ENCODE measurements at regions not wholly inside any gene's neighbourhood (a gene's known extent, or its start where the extent isn't known, plus 50 kb on each side); places are given as distances from the start of the nearest gene placed in this dataset.

DNA sequence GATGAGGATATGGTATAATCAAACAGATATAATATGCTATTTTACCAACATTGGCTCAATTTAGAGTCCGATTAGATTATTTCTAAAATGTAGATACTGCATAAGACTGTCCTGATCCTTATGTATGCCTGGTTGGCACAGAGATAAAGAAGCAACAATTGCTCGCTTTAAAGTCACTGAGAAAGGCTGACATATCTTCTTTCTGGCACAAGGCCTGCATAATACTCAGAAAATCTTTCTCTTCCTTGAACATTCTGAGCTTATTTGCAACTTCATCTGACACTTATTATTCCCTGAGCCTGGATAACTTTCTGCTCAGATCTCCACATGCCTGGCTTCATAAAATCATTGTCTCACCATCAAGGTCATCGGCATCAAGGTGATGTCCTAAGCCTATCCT lies 219.3 kb upstream of the CDH9 start:
- no peaks in the 10 kb centered on the region for H3K36me3 ChIP-seq (ENCODE audit: control insufficient read depth, insufficient read depth, low read length)
- no peaks in the 10 kb centered on the region for H3K4me1 ChIP-seq (ENCODE audit: control insufficient read depth, insufficient read depth, low read length)
- no peaks in the 10 kb centered on the region for H3K9me3 ChIP-seq (ENCODE audit: control insufficient read depth, insufficient read depth, low read length)
- H3K27me3 ChIP-seq (ENCODE audit: control insufficient read depth, insufficient read depth, low read length), result no peaks in the 10 kb centered on the region
- no peak overlapping the region for H3K4me3 ChIP-seq (ENCODE audit: low read depth, low read length)
- H3K9ac ChIP-seq (ENCODE audit: low read depth, low read length), result no peak overlapping the region

DNA sequence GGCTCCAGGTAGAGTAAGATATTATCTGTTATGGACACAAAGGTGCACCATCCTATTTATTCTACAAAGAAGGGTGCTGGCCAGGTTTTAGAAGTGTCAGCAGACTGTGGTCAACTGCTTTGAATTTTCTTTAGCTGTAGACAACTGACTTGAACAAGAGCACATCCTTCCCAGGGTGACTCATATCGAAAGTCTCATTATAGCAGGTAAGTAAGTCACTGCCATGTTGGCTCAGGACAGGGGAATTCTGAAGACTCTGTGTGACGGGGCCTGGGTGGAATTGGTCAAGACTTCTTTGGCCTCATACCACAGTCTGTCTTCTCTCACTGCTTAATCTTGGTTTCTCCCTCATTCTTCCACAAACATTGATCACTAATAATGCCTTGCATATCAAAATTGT lies 214.5 kb upstream of the CDH9 start:
- H3K36me3 ChIP-seq (ENCODE audit: control insufficient read depth, insufficient read depth, low read length), result no peaks in the 10 kb centered on the region
- no peak overlapping the region for H3K9ac ChIP-seq (ENCODE audit: low read depth, low read length)
- peaks cover 4% of the 10 kb centered on the region for H3K4me1 ChIP-seq (ENCODE audit: control insufficient read depth, insufficient read depth, low read length)
- no peak overlapping the region for H3K4me3 ChIP-seq (ENCODE audit: low read depth, low read length)
- H3K9me3 ChIP-seq (ENCODE audit: control insufficient read depth, insufficient read depth, low read length), result no peaks in the 10 kb centered on the region
- no peaks in the 10 kb centered on the region for H3K27me3 ChIP-seq (ENCODE audit: control insufficient read depth, insufficient read depth, low read length)

DNA sequence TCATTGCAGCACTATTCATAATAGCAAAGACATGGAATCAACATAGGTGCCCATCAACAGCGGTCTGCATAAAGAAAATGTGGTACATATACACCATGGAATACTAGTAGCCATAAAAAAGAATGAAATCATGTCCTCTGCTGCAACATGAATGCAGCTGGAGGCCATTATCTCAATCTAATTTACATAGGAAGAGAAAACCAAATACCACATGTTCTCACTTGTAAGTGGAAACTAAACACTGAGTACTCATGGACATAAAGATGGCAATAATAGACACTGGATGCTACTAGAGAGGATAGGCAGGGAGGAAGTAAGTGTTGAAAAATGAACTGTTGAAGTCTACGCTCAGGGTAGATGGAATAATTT lies 203.9 kb upstream of the CDH9 start:
- no peak overlapping the region for H3K9ac ChIP-seq (ENCODE audit: low read depth, low read length)
- H3K36me3 ChIP-seq (ENCODE audit: control insufficient read depth, insufficient read depth, low read length), result no peaks in the 10 kb centered on the region
- H3K4me3 ChIP-seq (ENCODE audit: low read depth, low read length), result no peak overlapping the region
- no peaks in the 10 kb centered on the region for H3K27me3 ChIP-seq (ENCODE audit: control insufficient read depth, insufficient read depth, low read length)
- H3K9me3 ChIP-seq (ENCODE audit: control insufficient read depth, insufficient read depth, low read length), result no peaks in the 10 kb centered on the region
- no peaks in the 10 kb centered on the region for H3K4me1 ChIP-seq (ENCODE audit: control insufficient read depth, insufficient read depth, low read length)

DNA sequence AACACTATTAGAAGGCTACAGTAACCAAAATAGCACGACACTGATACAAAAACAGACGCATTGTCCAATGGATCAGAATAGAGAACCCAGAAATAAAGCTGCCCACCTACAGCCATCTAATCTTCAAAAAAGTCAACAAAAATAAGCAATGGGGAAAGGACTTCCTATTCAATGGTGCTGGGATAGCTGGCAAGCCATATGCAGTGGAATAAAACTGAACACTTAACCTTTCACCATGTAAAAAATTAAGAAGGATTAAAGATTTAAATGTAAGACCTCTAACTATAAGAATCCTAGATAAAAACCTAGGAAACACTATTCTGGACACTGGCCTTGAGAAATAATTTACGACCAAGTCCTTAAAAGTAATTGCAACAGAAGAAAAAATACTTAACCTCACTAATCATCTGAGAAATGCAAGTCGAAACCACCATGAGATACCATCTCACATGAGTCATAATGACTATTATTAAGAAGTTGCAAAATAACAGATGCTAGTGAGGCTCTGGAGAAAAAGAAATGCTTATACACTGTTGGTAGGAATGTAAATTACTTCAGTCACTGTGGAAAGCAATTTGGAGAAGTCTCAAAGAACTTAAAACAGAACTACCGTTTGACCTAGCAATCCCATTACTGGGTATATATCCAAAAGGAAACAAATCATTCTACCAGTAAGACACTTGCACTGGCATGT lies 203.3 kb upstream of the CDH9 start:
- Histone ChIP-seq H3K36me3 (ENCODE audit: control insufficient read depth, insufficient read depth, low read length) (no peaks in the 10 kb centered on the region), H3K4me1 (ENCODE audit: control insufficient read depth, insufficient read depth, low read length) (no peaks in the 10 kb centered on the region), H3K4me3 (ENCODE audit: low read depth, low read length) (no peak overlapping the region), H3K9ac (ENCODE audit: low read depth, low read length) (no peak overlapping the region), H3K9me3 (ENCODE audit: control insufficient read depth, insufficient read depth, low read length) (no peaks in the 10 kb centered on the region), H3K27me3 (ENCODE audit: control insufficient read depth, insufficient read depth, low read length) (no peaks in the 10 kb centered on the region)

DNA sequence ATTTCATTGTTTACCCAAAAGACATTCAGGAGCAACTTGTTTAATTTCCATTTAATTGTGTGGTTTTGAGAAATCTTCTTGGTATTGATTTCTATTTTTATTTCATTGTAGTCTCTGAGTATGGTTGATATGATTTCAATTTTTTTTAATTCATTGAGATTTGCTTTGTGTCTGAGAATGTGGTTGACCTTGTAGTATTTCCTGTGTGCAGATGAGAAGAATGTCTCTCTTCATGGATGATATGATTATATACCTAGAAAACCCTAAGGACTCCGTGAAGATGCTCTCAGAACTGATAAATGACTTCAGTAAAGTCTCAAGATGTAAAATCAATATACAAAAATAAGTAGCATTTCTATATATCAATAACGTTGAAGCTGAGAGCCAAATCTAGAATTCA lies 202.4 kb upstream of the CDH9 start:
- Histone ChIP-seq H3K27me3 (ENCODE audit: control insufficient read depth, insufficient read depth, low read length) (no peaks in the 10 kb centered on the region), H3K9ac (ENCODE audit: low read depth, low read length) (no peak overlapping the region), H3K4me1 (ENCODE audit: control insufficient read depth, insufficient read depth, low read length) (no peaks in the 10 kb centered on the region), H3K36me3 (ENCODE audit: control insufficient read depth, insufficient read depth, low read length) (no peaks in the 10 kb centered on the region), H3K4me3 (ENCODE audit: low read depth, low read length) (no peak overlapping the region), H3K9me3 (ENCODE audit: control insufficient read depth, insufficient read depth, low read length) (no peaks in the 10 kb centered on the region)

DNA sequence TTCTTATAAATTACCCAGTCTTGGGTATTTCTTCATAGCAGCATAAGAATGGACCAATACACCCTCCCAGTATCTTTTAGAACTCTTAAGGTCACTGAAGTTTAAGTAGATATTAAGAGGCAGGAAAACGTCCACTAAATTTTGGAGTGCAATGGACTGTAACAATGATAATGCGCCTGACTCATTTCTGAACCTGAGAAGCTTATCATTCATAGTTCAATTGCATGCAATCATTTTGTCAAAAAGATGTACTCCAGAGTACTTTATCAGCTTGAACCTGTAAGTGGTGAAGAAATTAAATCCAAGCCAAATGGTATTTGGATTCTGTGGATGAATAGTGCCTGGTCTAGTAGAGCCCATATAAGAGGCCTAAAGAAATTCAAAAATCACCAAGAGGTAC lies 196.5 kb upstream of the CDH9 start:
- no peaks in the 10 kb centered on the region for H3K9me3 ChIP-seq (ENCODE audit: control insufficient read depth, insufficient read depth, low read length)
- H3K36me3 ChIP-seq (ENCODE audit: control insufficient read depth, insufficient read depth, low read length), result no peaks in the 10 kb centered on the region
- no peak overlapping the region for H3K4me3 ChIP-seq (ENCODE audit: low read depth, low read length)
- no peak overlapping the region for H3K9ac ChIP-seq (ENCODE audit: low read depth, low read length)
- H3K27me3 ChIP-seq (ENCODE audit: control insufficient read depth, insufficient read depth, low read length), result no peaks in the 10 kb centered on the region
- H3K4me1 ChIP-seq (ENCODE audit: control insufficient read depth, insufficient read depth, low read length), result no peaks in the 10 kb centered on the region

DNA sequence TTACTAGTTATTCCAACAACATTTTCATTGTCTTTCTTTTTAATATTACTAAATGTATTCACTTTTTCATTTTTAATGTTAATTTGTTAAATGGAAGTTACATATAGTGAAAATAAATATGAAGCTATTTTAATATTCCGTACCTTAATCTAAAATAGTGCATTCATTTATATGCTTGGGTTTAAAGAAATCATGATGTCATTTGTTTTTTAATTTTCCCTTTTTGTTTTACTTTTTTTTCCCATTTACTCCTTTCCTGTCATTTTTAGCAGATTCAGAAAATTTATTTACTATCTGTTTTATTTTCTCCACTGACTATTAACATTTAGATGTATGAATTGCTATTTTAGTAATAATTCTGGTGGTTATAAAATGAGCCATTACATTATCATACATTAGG lies 183.0 kb upstream of the CDH9 start:
- no peaks in the 10 kb centered on the region for H3K36me3 ChIP-seq (ENCODE audit: control insufficient read depth, insufficient read depth, low read length)
- H3K9ac ChIP-seq (ENCODE audit: low read depth, low read length), result no peak overlapping the region
- H3K27me3 ChIP-seq (ENCODE audit: control insufficient read depth, insufficient read depth, low read length), result no peaks in the 10 kb centered on the region
- no peak overlapping the region for H3K4me3 ChIP-seq (ENCODE audit: low read depth, low read length)
- no peaks in the 10 kb centered on the region for H3K9me3 ChIP-seq (ENCODE audit: control insufficient read depth, insufficient read depth, low read length)
- H3K4me1 ChIP-seq (ENCODE audit: control insufficient read depth, insufficient read depth, low read length), result no peaks in the 10 kb centered on the region

DNA sequence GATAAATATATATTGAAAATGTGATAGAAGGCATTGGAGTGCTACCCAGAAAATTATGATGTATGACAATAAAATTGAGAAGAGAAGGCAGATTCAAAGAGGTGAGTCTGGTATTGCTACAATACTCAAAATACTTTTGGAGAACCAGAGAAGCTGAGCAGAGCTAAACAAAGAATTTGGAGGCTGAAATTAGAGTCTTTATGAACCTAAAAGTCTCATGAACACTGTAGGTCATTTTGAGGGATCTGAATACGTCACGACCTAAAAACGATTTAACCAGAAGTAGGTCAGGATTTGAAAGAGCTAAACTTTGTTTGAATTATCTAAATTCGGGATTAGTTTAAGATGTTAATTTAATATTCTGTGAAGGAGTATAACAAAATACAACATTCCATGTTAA lies 182.4 kb upstream of the CDH9 start:
- no peaks in the 10 kb centered on the region for H3K9me3 ChIP-seq (ENCODE audit: control insufficient read depth, insufficient read depth, low read length)
- H3K4me3 ChIP-seq (ENCODE audit: low read depth, low read length), result no peak overlapping the region
- no peak overlapping the region for H3K9ac ChIP-seq (ENCODE audit: low read depth, low read length)
- H3K36me3 ChIP-seq (ENCODE audit: control insufficient read depth, insufficient read depth, low read length), result no peaks in the 10 kb centered on the region
- no peaks in the 10 kb centered on the region for H3K27me3 ChIP-seq (ENCODE audit: control insufficient read depth, insufficient read depth, low read length)
- no peaks in the 10 kb centered on the region for H3K4me1 ChIP-seq (ENCODE audit: control insufficient read depth, insufficient read depth, low read length)

DNA sequence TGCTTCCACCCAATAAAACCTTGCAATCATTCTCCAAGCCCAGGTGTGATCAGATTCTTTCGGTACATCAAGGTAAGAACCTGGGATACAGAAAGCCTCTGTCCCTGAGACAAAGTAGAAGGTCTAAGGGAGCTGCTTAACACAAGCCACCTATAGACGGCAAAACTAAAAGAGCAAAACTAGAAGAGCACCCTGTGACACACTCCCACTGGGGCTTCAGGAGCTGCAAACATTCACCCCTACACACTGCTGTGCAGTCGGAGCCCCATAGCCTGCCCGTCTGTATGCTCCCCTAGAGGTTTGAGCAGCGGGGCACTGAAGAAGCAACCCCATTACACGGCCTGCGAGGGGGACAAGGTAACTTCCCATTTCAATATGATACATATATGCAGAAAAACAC lies 179.6 kb upstream of the CDH9 start:
- H3K27me3 ChIP-seq (ENCODE audit: control insufficient read depth, insufficient read depth, low read length), result no peaks in the 10 kb centered on the region
- H3K4me1 ChIP-seq (ENCODE audit: control insufficient read depth, insufficient read depth, low read length), result no peaks in the 10 kb centered on the region
- H3K36me3 ChIP-seq (ENCODE audit: control insufficient read depth, insufficient read depth, low read length), result no peaks in the 10 kb centered on the region
- no peak overlapping the region for H3K9ac ChIP-seq (ENCODE audit: low read depth, low read length)
- H3K9me3 ChIP-seq (ENCODE audit: control insufficient read depth, insufficient read depth, low read length), result no peaks in the 10 kb centered on the region
- H3K4me3 ChIP-seq (ENCODE audit: low read depth, low read length), result no peak overlapping the region

DNA sequence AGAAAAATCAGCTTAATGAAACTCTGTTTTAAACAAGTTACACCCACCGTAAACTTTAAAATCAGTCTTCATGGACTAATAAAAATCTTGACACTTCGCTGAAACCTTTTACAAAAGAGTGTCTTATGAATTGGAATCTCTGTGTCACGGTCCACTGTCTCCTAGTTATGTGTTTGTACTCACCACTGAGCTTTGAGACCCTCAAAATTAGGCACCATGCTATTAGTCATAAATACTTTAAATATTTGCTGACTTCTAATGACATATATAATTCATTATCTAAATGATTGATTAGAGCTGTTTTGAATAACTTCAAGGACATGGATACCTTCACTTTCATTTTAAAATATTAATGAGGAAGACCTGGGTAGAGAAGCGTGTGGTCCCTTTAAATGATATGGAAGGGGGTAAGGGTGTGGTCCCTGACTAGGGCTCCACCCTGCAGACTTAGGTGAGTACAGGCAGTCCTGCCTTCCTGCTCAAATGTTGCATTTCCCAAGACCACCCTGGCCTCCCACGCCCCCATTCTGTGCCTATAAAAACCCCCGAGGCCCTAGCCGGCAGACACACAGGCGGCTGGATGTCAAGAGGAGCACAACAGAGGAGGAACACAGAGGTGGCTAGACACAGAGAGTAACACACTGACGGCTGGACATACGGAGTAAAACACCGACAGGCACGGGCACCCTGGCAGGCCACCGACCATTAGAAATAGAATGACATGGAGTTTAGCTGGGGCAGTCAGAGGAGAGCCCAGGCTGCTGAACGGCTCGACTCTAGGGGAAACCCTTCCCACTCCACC lies 179.0 kb upstream of the CDH9 start:
- no peaks in the 10 kb centered on the region for H3K27me3 ChIP-seq (ENCODE audit: control insufficient read depth, insufficient read depth, low read length)
- H3K4me1 ChIP-seq (ENCODE audit: control insufficient read depth, insufficient read depth, low read length), result no peaks in the 10 kb centered on the region
- H3K4me3 ChIP-seq (ENCODE audit: low read depth, low read length), result no peak overlapping the region
- H3K9ac ChIP-seq (ENCODE audit: low read depth, low read length), result no peak overlapping the region
- no peaks in the 10 kb centered on the region for H3K36me3 ChIP-seq (ENCODE audit: control insufficient read depth, insufficient read depth, low read length)
- H3K9me3 ChIP-seq (ENCODE audit: control insufficient read depth, insufficient read depth, low read length), result no peaks in the 10 kb centered on the region

DNA sequence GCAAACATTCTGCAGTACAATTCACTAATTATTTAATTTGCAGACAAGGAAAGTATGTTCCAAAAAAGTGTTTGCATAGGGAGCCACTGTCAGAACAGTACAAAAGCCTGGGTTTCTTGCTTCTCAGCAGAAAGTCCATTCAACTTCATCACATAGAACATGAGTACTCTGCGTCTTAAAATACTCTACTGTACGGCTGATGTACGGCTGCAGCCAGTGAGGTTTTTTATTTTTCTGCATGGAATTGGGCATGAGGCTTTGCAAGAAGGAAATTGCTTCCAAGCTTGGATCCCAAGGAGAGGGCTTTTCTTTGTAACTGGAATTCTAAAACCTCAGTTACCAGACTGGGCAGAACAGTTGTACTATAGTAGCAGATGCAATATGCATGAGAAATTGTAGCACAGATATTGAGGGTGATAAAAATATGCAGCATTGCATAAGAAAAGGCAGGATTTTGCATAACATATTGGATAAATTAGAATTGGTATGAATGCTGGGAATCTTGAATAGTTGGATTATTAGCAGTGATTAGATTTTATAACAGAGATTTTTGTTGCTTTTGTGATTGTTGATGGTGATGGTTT lies 178.1 kb upstream of the CDH9 start:
- Histone ChIP-seq H3K27me3 (ENCODE audit: control insufficient read depth, insufficient read depth, low read length) (no peaks in the 10 kb centered on the region), H3K4me1 (ENCODE audit: control insufficient read depth, insufficient read depth, low read length) (no peaks in the 10 kb centered on the region), H3K36me3 (ENCODE audit: control insufficient read depth, insufficient read depth, low read length) (no peaks in the 10 kb centered on the region), H3K9ac (ENCODE audit: low read depth, low read length) (no peak overlapping the region), H3K4me3 (ENCODE audit: low read depth, low read length) (no peak overlapping the region), H3K9me3 (ENCODE audit: control insufficient read depth, insufficient read depth, low read length) (no peaks in the 10 kb centered on the region)

DNA sequence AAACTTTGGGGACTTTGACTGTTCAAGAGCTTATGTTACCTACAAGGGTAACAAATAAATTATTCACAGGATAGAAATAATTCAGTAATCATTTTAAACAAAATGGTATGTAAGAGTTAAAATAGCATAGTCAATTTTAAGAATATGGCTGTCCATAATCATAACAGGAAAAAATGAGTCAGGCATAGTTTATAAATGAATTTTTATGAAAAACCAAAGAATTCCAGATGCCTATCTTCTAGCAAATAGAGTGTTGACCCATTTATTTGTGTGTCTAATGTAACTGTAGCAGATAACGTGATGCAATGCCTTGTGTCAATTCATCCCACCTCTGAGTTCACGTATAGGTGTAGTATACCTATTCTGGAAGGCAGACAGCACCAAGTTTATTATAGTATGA lies 169.7 kb upstream of the CDH9 start:
- no peaks in the 10 kb centered on the region for H3K4me1 ChIP-seq (ENCODE audit: control insufficient read depth, insufficient read depth, low read length)
- no peaks in the 10 kb centered on the region for H3K9me3 ChIP-seq (ENCODE audit: control insufficient read depth, insufficient read depth, low read length)
- no peaks in the 10 kb centered on the region for H3K36me3 ChIP-seq (ENCODE audit: control insufficient read depth, insufficient read depth, low read length)
- H3K4me3 ChIP-seq (ENCODE audit: low read depth, low read length), result no peak overlapping the region
- no peak overlapping the region for H3K9ac ChIP-seq (ENCODE audit: low read depth, low read length)
- no peaks in the 10 kb centered on the region for H3K27me3 ChIP-seq (ENCODE audit: control insufficient read depth, insufficient read depth, low read length)
